ENCODE measurements at regions not wholly inside any gene's neighbourhood (a gene's known extent, or its start where the extent isn't known, plus 50 kb on each side); places are given as distances from the start of the nearest gene placed in this dataset.

- no peak for DNase-seq (ENCODE audit: low read depth)
- in situ Hi-C loops (cut with HindIII; ENCODE audit: low pct_unique_long_range_greater_than_20kb, low sequenced_read_pairs), result no loop called here
These were observed 118.2 kb upstream of the GRIK3 start for GRCh38 chr1:37152491-37152890.

GRCh38 chr1:37153116-37154100 lies 119.1 kb upstream of the GRIK3 start:
- no peak for DNase-seq (ENCODE audit: low read depth)
- in situ Hi-C loops (cut with HindIII; ENCODE audit: low pct_unique_long_range_greater_than_20kb, low sequenced_read_pairs), result no loop called here

GRCh38 chr1:37156646-37157045 lies 122.3 kb upstream of the GRIK3 start:
- DNase-seq (ENCODE audit: low read depth), result no peak
- in situ Hi-C loops (cut with HindIII; ENCODE audit: low pct_unique_long_range_greater_than_20kb, low sequenced_read_pairs), result no loop called here

GRCh38 chr1:37157634-37158033 lies 123.3 kb upstream of the GRIK3 start:
- in situ Hi-C loops (cut with HindIII; ENCODE audit: low pct_unique_long_range_greater_than_20kb, low sequenced_read_pairs), result no loop called here

GRCh38 chr1:37158113-37158749 lies 123.9 kb upstream of the GRIK3 start:
- DNase-seq (ENCODE audit: low read depth), result no peak
- in situ Hi-C loops (cut with HindIII; ENCODE audit: low pct_unique_long_range_greater_than_20kb, low sequenced_read_pairs), result no loop called here

More at GRCh38 chr1:37157634-37158033, 123.3 kb upstream of the GRIK3 start:
- DNase-seq (ENCODE audit: low read depth), result no peak

- in situ Hi-C loops (cut with HindIII; ENCODE audit: low pct_unique_long_range_greater_than_20kb, low sequenced_read_pairs), result no loop called here
- DNase-seq (ENCODE audit: low read depth), result no peak
These were observed 124.8 kb upstream of the GRIK3 start for GRCh38 chr1:37159102-37159501.

- no peak for DNase-seq (ENCODE audit: low read depth)
- in situ Hi-C loops (cut with HindIII; ENCODE audit: low pct_unique_long_range_greater_than_20kb, low sequenced_read_pairs), result no loop called here
These were observed 126.9 kb upstream of the GRIK3 start for GRCh38 chr1:37161171-37161570.

- DNase-seq (ENCODE audit: low read depth), result no peak
- in situ Hi-C loops (cut with HindIII; ENCODE audit: low pct_unique_long_range_greater_than_20kb, low sequenced_read_pairs), result no loop called here
These were observed 127.7 kb upstream of the GRIK3 start for GRCh38 chr1:37162059-37162458.

GRCh38 chr1:37166005-37166404 lies 131.7 kb upstream of the GRIK3 start:
- in situ Hi-C loops (cut with HindIII; ENCODE audit: low pct_unique_long_range_greater_than_20kb, low sequenced_read_pairs), result no loop called here
- no peak for DNase-seq (ENCODE audit: low read depth)

GRCh38 chr1:37167479-37167878 lies 133.2 kb upstream of the GRIK3 start:
- in situ Hi-C loops (cut with HindIII; ENCODE audit: low pct_unique_long_range_greater_than_20kb, low sequenced_read_pairs), result no loop called here
- no peak for DNase-seq (ENCODE audit: low read depth)

- in situ Hi-C loops (cut with HindIII; ENCODE audit: low pct_unique_long_range_greater_than_20kb, low sequenced_read_pairs), result no loop called here
- DNase-seq (ENCODE audit: low read depth), result no peak
These were observed 134.9 kb upstream of the GRIK3 start for GRCh38 chr1:37169241-37169640.

GRCh38 chr1:37169743-37170275 lies 135.5 kb upstream of the GRIK3 start:
- DNase-seq (ENCODE audit: low read depth), result no peak
- in situ Hi-C loops (cut with HindIII; ENCODE audit: low pct_unique_long_range_greater_than_20kb, low sequenced_read_pairs), result no loop called here

GRCh38 chr1:37171691-37172090 lies 137.4 kb upstream of the GRIK3 start:
- DNase-seq (ENCODE audit: low read depth), result no peak
- in situ Hi-C loops (cut with HindIII; ENCODE audit: low pct_unique_long_range_greater_than_20kb, low sequenced_read_pairs), result no loop called here

- in situ Hi-C loops (cut with HindIII; ENCODE audit: low pct_unique_long_range_greater_than_20kb, low sequenced_read_pairs), result no loop called here
- DNase-seq (ENCODE audit: low read depth), result no peak
These were observed 140.0 kb upstream of the GRIK3 start for GRCh38 chr1:37174341-37174740.

- DNase-seq (ENCODE audit: low read depth), result no peak
- in situ Hi-C loops (cut with HindIII; ENCODE audit: low pct_unique_long_range_greater_than_20kb, low sequenced_read_pairs), result no loop called here
These were observed 140.6 kb upstream of the GRIK3 start for GRCh38 chr1:37174876-37175275.

- in situ Hi-C loops (cut with HindIII; ENCODE audit: low pct_unique_long_range_greater_than_20kb, low sequenced_read_pairs), result no loop called here
- no peak for DNase-seq (ENCODE audit: low read depth)
These were observed 141.4 kb upstream of the GRIK3 start for GRCh38 chr1:37175666-37176215.

GRCh38 chr1:37176269-37176668 lies 142.0 kb upstream of the GRIK3 start:
- no peak for DNase-seq (ENCODE audit: low read depth)
- in situ Hi-C loops (cut with HindIII; ENCODE audit: low pct_unique_long_range_greater_than_20kb, low sequenced_read_pairs), result no loop called here

- in situ Hi-C loops (cut with HindIII; ENCODE audit: low pct_unique_long_range_greater_than_20kb, low sequenced_read_pairs), result no loop called here
- DNase-seq (ENCODE audit: low read depth), result no peak
These were observed 143.0 kb upstream of the GRIK3 start for GRCh38 chr1:37177230-37177864.

- in situ Hi-C loops (cut with HindIII; ENCODE audit: low pct_unique_long_range_greater_than_20kb, low sequenced_read_pairs), result no loop called here
- no peak for DNase-seq (ENCODE audit: low read depth)
These were observed 147.1 kb upstream of the GRIK3 start for GRCh38 chr1:37181425-37181824.

Data from Caki2 (cell line).